ENCODE measurements at regions not wholly inside any gene's neighbourhood (a gene's known extent, or its start where the extent isn't known, plus 50 kb on each side); places are given as distances from the start of the nearest gene placed in this dataset.

DNA sequence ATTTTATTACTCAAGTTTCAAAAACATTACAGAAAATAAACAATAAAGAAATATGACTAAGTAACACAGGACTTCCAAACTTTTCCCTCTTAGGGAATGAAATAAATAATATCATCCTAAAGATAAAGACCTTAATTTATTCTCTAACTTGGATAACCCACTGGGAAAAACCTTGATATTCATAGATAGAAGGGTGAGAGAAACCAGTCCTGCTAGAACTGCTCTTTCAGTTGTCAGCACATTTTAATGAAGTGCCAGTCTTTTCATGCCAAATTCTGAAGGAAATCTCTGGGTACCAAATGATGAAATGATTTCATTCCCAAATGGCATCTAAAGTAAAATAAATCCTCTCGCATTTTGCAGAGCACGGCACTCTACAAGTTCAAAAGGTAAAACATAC, 114.5 kb upstream of the SMIM30 start:
- TF ChIP-seq SNAI2 (CRISPR knock-in tag; IDR thresholded peaks at IDR 0.05): no peak
- TF ChIP-seq ZFP30 (CRISPR knock-in tag; IDR thresholded peaks at IDR 0.05): no peak
- no peak for TF ChIP-seq TCF4 (CRISPR knock-in tag; IDR thresholded peaks at IDR 0.05; ENCODE audit: borderline replicate concordance)
- TF ChIP-seq, protein P1, sequence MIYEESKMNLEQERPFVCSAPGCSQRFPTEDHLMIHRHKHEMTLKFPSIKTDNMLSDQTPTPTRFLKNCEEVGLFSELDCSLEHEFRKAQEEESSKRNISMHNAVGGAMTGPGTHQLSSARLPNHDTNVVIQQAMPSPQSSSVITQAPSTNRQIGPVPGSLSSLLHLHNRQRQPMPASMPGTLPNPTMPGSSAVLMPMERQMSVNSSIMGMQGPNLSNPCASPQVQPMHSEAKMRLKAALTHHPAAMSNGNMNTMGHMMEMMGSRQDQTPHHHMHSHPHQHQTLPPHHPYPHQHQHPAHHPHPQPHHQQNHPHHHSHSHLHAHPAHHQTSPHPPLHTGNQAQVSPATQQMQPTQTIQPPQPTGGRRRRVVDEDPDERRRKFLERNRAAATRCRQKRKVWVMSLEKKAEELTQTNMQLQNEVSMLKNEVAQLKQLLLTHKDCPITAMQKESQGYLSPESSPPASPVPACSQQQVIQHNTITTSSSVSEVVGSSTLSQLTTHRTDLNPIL (CRISPR knock-in tag; IDR thresholded peaks at IDR 0.05; ENCODE audit: low read depth): no peak
- no peak for TF ChIP-seq ESRRG (CRISPR knock-in tag; IDR thresholded peaks at IDR 0.05)
- TF ChIP-seq ZNF8 (CRISPR knock-in tag; IDR thresholded peaks at IDR 0.05): no peak
- TF ChIP-seq, protein P2, sequence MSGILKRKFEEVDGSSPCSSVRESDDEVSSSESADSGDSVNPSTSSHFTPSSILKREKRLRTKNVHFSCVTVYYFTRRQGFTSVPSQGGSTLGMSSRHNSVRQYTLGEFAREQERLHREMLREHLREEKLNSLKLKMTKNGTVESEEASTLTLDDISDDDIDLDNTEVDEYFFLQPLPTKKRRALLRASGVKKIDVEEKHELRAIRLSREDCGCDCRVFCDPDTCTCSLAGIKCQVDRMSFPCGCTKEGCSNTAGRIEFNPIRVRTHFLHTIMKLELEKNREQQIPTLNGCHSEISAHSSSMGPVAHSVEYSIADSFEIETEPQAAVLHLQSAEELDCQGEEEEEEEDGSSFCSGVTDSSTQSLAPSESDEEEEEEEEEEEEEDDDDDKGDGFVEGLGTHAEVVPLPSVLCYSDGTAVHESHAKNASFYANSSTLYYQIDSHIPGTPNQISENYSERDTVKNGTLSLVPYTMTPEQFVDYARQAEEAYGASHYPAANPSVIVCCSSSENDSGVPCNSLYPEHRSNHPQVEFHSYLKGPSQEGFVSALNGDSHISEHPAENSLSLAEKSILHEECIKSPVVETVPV (CRISPR knock-in tag; IDR thresholded peaks at IDR 0.05): no peak
- no peak for TF ChIP-seq TOX (CRISPR knock-in tag; IDR thresholded peaks at IDR 0.05; ENCODE audit: borderline replicate concordance)
- TF ChIP-seq, protein P3, sequence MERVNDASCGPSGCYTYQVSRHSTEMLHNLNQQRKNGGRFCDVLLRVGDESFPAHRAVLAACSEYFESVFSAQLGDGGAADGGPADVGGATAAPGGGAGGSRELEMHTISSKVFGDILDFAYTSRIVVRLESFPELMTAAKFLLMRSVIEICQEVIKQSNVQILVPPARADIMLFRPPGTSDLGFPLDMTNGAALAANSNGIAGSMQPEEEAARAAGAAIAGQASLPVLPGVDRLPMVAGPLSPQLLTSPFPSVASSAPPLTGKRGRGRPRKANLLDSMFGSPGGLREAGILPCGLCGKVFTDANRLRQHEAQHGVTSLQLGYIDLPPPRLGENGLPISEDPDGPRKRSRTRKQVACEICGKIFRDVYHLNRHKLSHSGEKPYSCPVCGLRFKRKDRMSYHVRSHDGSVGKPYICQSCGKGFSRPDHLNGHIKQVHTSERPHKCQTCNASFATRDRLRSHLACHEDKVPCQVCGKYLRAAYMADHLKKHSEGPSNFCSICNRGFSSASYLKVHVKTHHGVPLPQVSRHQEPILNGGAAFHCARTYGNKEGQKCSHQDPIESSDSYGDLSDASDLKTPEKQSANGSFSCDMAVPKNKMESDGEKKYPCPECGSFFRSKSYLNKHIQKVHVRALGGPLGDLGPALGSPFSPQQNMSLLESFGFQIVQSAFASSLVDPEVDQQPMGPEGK (CRISPR knock-in tag; IDR thresholded peaks at IDR 0.05; ENCODE audit: borderline replicate concordance): no peak
